A549 (cell line): ENCODE measurements at regions not wholly inside any gene's neighbourhood (a gene's known extent, or its start where the extent isn't known, plus 50 kb on each side); places are given as distances from the start of the nearest gene placed in this dataset.
"Not testable (repeated sequence)": the region's sequence is repeated elsewhere in the genome, so short reads cannot be mapped to it uniquely, and the experiment has no call there.

ENCODE experiments used
- ATAC-seq, 2 experiments: fragments of 200-7000 bp in 1 of 2; fragments of >200 bp in 1 of 2; cut with Nextera tagmentation in 1 of 2; cut with Tn5 transposase in 1 of 2; 3 replicates each; pipeline versions ENCODE4 v1.8.0 to v1.9.1; 2018 to 2020; ENCODE audit warnings: mild to moderate bottlenecking in 1 of 2, moderate library complexity in 1 of 2
- CTCF ChIA-PET: fragments of 300-600 bp; sonication (Branson Sonifier 250); formaldehyde crosslinking; extraction: SDS; loops from one replicate; lab custom pipeline; 2021; ENCODE audit warnings: antibody characterized with exemption, inconsistent platforms; lab: Yijun Ruan, JAX
- POLR2A ChIA-PET: fragments of 350-600 bp; formaldehyde crosslinking; extraction: SDS; loops from one replicate; lab custom pipeline; 2021; ENCODE audit warnings: antibody characterized with exemption, inconsistent platforms; lab: Yijun Ruan, JAX
- DNase-seq, 2 experiments: peaks; one replicate each; pipeline versions ENCODE4 v3.0.0 to v3.0.0-alpha.2; 2011 to 2016; ENCODE audit warnings: low read depth in 1 of 2, low spot score in 1 of 2
- FAIRE-seq: peaks from 2 replicates; lab custom pipeline; 2011; peaks lifted over from hg19 to GRCh38; lab: Jason Lieb, UNC
- H3K27ac ChIP-seq, 2 experiments: fragments of >200 bp; sonication (Bioruptor Twin); formaldehyde crosslinking; 3 replicates each; pipeline ENCODE4 v1.5.1; 2016 to 2017
- H3K4me1 ChIP-seq: fragments of >200 bp; sonication (Bioruptor Twin); formaldehyde crosslinking; 3 replicates; pipeline ENCODE4 v1.6.1; 2016
- H3K4me2 ChIP-seq: fragments of >200 bp; sonication (Bioruptor Twin); formaldehyde crosslinking; 3 replicates; pipeline ENCODE4 v1.6.1; 2016
- H3K4me3 ChIP-seq: fragments of >200 bp; sonication (Bioruptor Twin); formaldehyde crosslinking; 3 replicates; pipeline ENCODE4 v1.5.1; 2016
- H3K9me3 ChIP-seq: fragments of >200 bp; sonication (Bioruptor Twin); formaldehyde crosslinking; 3 replicates; pipeline ENCODE4 v1.6.1; 2016
- BCL3 ChIP-seq: fragments of >200 bp; sonication (Bioruptor Twin); formaldehyde crosslinking; IDR thresholded peaks from 3 replicates; pipeline ENCODE4 v1.6.1; 2016
- BHLHE40 ChIP-seq: IDR thresholded peaks from 2 replicates; pipeline ENCODE4 v1.6.1; 2012; ENCODE audit warnings: low read depth, low read length, inconsistent platforms
- CBX8 ChIP-seq: fragments of 200-600 bp; sonication (generic); IDR thresholded peaks from 2 replicates; pipeline ENCODE4 v1.6.1; 2016
- CEBPB ChIP-seq, 2 experiments: fragments of >200 bp in 1 of 2; sonication (Bioruptor Twin) in 1 of 2; formaldehyde crosslinking in 1 of 2; IDR thresholded peaks; 2 replicates each; pipeline ENCODE4 v1.6.1; 2012 to 2016
- CHD2 ChIP-seq: fragments of 150-350 bp; IDR thresholded peaks from 2 replicates; pipeline ENCODE4 v1.6.1; 2014; ENCODE audit warnings: low read length; ENCODE audit not compliant: partially characterized antibody
- E2F6 ChIP-seq: IDR thresholded peaks from 2 replicates; pipeline ENCODE4 v1.6.1; 2012; ENCODE audit warnings: low read depth, borderline replicate concordance
- ELK1 ChIP-seq: fragments of 150-350 bp; IDR thresholded peaks from 2 replicates; pipeline ENCODE4 v1.6.1; 2014; ENCODE audit warnings: low read depth, mild to moderate bottlenecking, low read length
- FOSB ChIP-seq: fragments of 250-450 bp; sonication (Bioruptor Pico); IDR thresholded peaks from 2 replicates; pipeline ENCODE4 v1.5.0; 2020; ENCODE audit warnings: mild to moderate bottlenecking, moderate library complexity
- FOSL2 ChIP-seq, 2 experiments: fragments of 450-650 bp in 1 of 2; fragments of >200 bp in 1 of 2; sonication (Bioruptor Twin) in 1 of 2; formaldehyde crosslinking; IDR thresholded peaks; 2 replicates each; pipeline versions ENCODE4 v1.5.0 to v1.6.1; 2016 to 2020; ENCODE audit warnings: mild to moderate bottlenecking in 1 of 2, moderate library complexity in 1 of 2
- FOXS1 ChIP-seq: fragments of 250-450 bp; sonication (Bioruptor Pico); IDR thresholded peaks from 2 replicates; pipeline ENCODE4 v1.5.0; 2020; ENCODE audit warnings: mild to moderate bottlenecking, moderate library complexity
- GATA3 ChIP-seq: IDR thresholded peaks from 2 replicates; pipeline ENCODE4 v1.6.1; 2012; ENCODE audit warnings: borderline replicate concordance
- HDAC2 ChIP-seq: fragments of 200-600 bp; sonication (generic); IDR thresholded peaks from 2 replicates; pipeline ENCODE4 v1.6.1; 2016
- HES2 ChIP-seq: fragments of >200 bp; sonication (Bioruptor Twin); formaldehyde crosslinking; IDR thresholded peaks from 2 replicates; pipeline ENCODE4 v1.6.1; 2016
- HEYL ChIP-seq: fragments of 250-450 bp; sonication (Bioruptor Pico); IDR thresholded peaks from 2 replicates; pipeline ENCODE4 v1.8.0; 2021; ENCODE audit warnings: mild to moderate bottlenecking, moderate library complexity
- JUN ChIP-seq, 2 experiments: fragments of >200 bp; sonication (Bioruptor Twin); formaldehyde crosslinking; IDR thresholded peaks; 2 replicates in 1 of 2; 3 replicates in 1 of 2; pipeline ENCODE4 v1.6.1; 2016 to 2017
- KDM5A ChIP-seq: fragments of 200-600 bp; sonication (generic); IDR thresholded peaks from 2 replicates; pipeline ENCODE4 v1.6.1; 2016; ENCODE audit warnings: antibody characterized with exemption, mild to moderate bottlenecking
- MAX ChIP-seq: IDR thresholded peaks from 2 replicates; pipeline ENCODE4 v1.6.1; 2012
- NPAS2 ChIP-seq: fragments of 250-450 bp; sonication (Bioruptor Pico); IDR thresholded peaks from 2 replicates; pipeline ENCODE4 v1.8.0; 2022; ENCODE audit warnings: mild to moderate bottlenecking, moderate library complexity, borderline replicate concordance
- NR3C1 ChIP-seq: fragments of >200 bp; sonication (Bioruptor Twin); formaldehyde crosslinking; IDR thresholded peaks from 3 replicates; pipeline ENCODE4 v1.6.1; 2017
- POLR2AphosphoS2 ChIP-seq: conservative IDR thresholded peaks from 2 replicates; pipeline ENCODE4 v1.6.1; 2012; ENCODE audit warnings: low read length, improper control_type of control experiment, inconsistent platforms
- SREBF2 ChIP-seq: fragments of 450-650 bp; IDR thresholded peaks from 2 replicates; pipeline ENCODE4 v1.6.1; 2014; ENCODE audit warnings: mild to moderate bottlenecking, moderate library complexity
- ZFP36 ChIP-seq: fragments of 450-650 bp; IDR thresholded peaks from 2 replicates; pipeline ENCODE4 v1.6.1; 2014; ENCODE audit warnings: borderline replicate concordance; ENCODE audit not compliant: partially characterized antibody
- ZSCAN20 ChIP-seq: fragments of 250-450 bp; sonication (Bioruptor Pico); IDR thresholded peaks from 2 replicates; pipeline ENCODE4 v1.8.0; 2022; ENCODE audit warnings: mild to moderate bottlenecking, moderate library complexity
- WGBS: methylation state at CpG from one replicate; pipeline ENCODE4 v1.1.6; 2017; ENCODE audit errors: missing lambda C conversion rate; 5-methylcytosine and 5-hydroxymethylcytosine counted together

GRCh38 chr5:57642066-57642465, 159.5 kb upstream of the ACTBL2 start:
- no peak for DNase-seq
- CTCF ChIA-PET: interaction anchor here (0.9 to 1.2 kb wide), 3 partner anchors 8 to 344 kb away, joined by 3 to 4 read pairs (median 3); no protein-coding TSS in a partner anchor
- ATAC-seq: no peak
- Histone ChIP-seq H3K4me2 (no peak overlapping the region), H3K9me3 (0 out of 3 replicates have a peak, but pooled peaks cover 5% of the 10 kb centered on the region), H3K4me1 (no peaks in the 10 kb centered on the region), H3K27ac (no peak overlapping the region), H3K4me3 (no peak overlapping the region)
- TF ChIP-seq ZSCAN20 (CRISPR knock-in tag) (no peak), FOXS1 (no peak), FOSB (CRISPR knock-in tag) (no peak), E2F6 (no peak), ELK1 (no peak), HES2 (no peak)
- FAIRE-seq: no peak
- WGBS: 71% methylated on average over 4 of the region's 4 CpGs
- POLR2A ChIA-PET: no interaction called here

- 59% methylated on average over 3 of the region's 3 CpGs for WGBS
- no peaks in the 10 kb centered on the region for H3K4me1 ChIP-seq
- H3K27ac ChIP-seq: no peak overlapping the region
- CTCF ChIA-PET: interaction anchor here (0.7 kb wide), 1 partner anchor 297 kb away, joined by 3 read pairs; no protein-coding TSS in a partner anchor
- TF ChIP-seq ZSCAN20 (CRISPR knock-in tag): no peak
- no peak for TF ChIP-seq FOSL2 (IDR thresholded peaks at IDR 0.05)
- TF ChIP-seq FOSL2 (CRISPR knock-in tag; IDR thresholded peaks at IDR 0.05): 0 out of 2 replicates have a peak, but pooled peaks have one; percentile 9
- no peak for ATAC-seq
- H3K4me3 ChIP-seq: no peak overlapping the region
- H3K4me2 ChIP-seq: no peak overlapping the region
- H3K9me3 ChIP-seq: 0 out of 3 replicates have a peak, but pooled peaks cover 5% of the 10 kb centered on the region
- DNase-seq: no peak
- POLR2A ChIA-PET: no interaction called here
- no peak for FAIRE-seq
These were observed 152.7 kb upstream of the ACTBL2 start for GRCh38 chr5:57635146-57635777.

- no peak for DNase-seq
- H3K4me2 ChIP-seq: no peak overlapping the region
- no peak overlapping the region for H3K27ac ChIP-seq
- H3K4me3 ChIP-seq: no peak overlapping the region
- CTCF ChIA-PET: no interaction called here
- H3K4me1 ChIP-seq: no peaks in the 10 kb centered on the region
- WGBS: 19% methylated on average over 1 of the region's 1 CpG
- FAIRE-seq: no peak
- no peaks in the 10 kb centered on the region for H3K9me3 ChIP-seq
- TF ChIP-seq CEBPB (IDR thresholded peaks at IDR 0.05): no peak
- TF ChIP-seq ZFP36: no peak
- TF ChIP-seq JUN (IDR thresholded peaks at IDR 0.05): no peak
- TF ChIP-seq CHD2: no peak
- no peak for TF ChIP-seq FOXS1
- no peak for TF ChIP-seq NR3C1
- TF ChIP-seq MAX: no peak
- no peak for TF ChIP-seq HEYL
- no peak for TF ChIP-seq GATA3
- TF ChIP-seq HDAC2: no peak
- TF ChIP-seq POLR2AphosphoS2: no peak
- TF ChIP-seq BHLHE40: no peak
- no peak for TF ChIP-seq CBX8
- no peak for TF ChIP-seq HES2
- no peak for TF ChIP-seq SREBF2
- no peak for TF ChIP-seq NPAS2 (CRISPR knock-in tag)
- no peak for TF ChIP-seq KDM5A
- no peak for TF ChIP-seq BCL3
- POLR2A ChIA-PET: no interaction called here
- no peak for ATAC-seq
These were observed 150.3 kb upstream of the ACTBL2 start for GRCh38 chr5:57632937-57633336.

GRCh38 chr5:57631139-57631538, 148.5 kb upstream of the ACTBL2 start:
- H3K9me3 ChIP-seq, ATAC-seq, H3K27ac ChIP-seq, H3K4me2 ChIP-seq, DNase-seq, FAIRE-seq, H3K4me1 ChIP-seq, H3K4me3 ChIP-seq, CTCF ChIA-PET, POLR2A ChIA-PET: not testable (repeated sequence)
